Lung (tissue), 11 donors: ENCODE measurements at regions not wholly inside any gene's neighbourhood (a gene's known extent, or its start where the extent isn't known, plus 50 kb on each side); places are given as distances from the start of the nearest gene placed in this dataset.
"Not testable (repeated sequence)": the region's sequence is repeated elsewhere in the genome, so short reads cannot be mapped to it uniquely, and the experiment has no call there.

Experiments used
- ATAC-seq: fragments of 200-7000 bp; cut with Tn5 transposase; one replicate; pipeline ENCODE4 v1.9.1; 2020; ENCODE audit warnings: moderate number of reproducible peaks; ENCODE audit not compliant: insufficient read depth, low FRiP score
- DNase-seq, 3 donors: peaks; one replicate each; pipeline ENCODE4 v3.0.0-alpha.2; 2013 to 2017
- H3K27ac ChIP-seq, 2 donors: one replicate each; pipeline ENCODE4 v1.5.1; 2013; ENCODE audit warnings: mild to moderate bottlenecking in 2 of 2, moderate library complexity in 2 of 2, control low read depth in 1 of 2, inconsistent platforms in 1 of 2, low read depth in 1 of 2, low read length in 1 of 2
- H3K27me3 ChIP-seq, 3 donors: one replicate each; pipeline ENCODE4 v1.5.1; 2013; ENCODE audit warnings: low read length in 2 of 3; ENCODE audit not compliant: control insufficient read depth in 3 of 3, insufficient read depth in 3 of 3
- H3K36me3 ChIP-seq, 4 donors: one replicate each; pipeline ENCODE4 v1.5.1; 2013; ENCODE audit warnings: low read length in 4 of 4, mild to moderate bottlenecking in 1 of 4, moderate library complexity in 1 of 4; ENCODE audit not compliant: control insufficient read depth in 4 of 4, insufficient read depth in 4 of 4
- H3K4me1 ChIP-seq, 5 donors: one replicate each; pipeline ENCODE4 v1.5.1; 2013; ENCODE audit warnings: low read length in 5 of 5, mild to moderate bottlenecking in 2 of 5, moderate library complexity in 1 of 5; ENCODE audit not compliant: control insufficient read depth in 5 of 5, insufficient read depth in 5 of 5
- H3K4me3 ChIP-seq: one replicate; pipeline ENCODE4 v1.5.1; 2013; ENCODE audit warnings: mild to moderate bottlenecking, control low read depth, moderate library complexity
- H3K9ac ChIP-seq, 2 donors: one replicate each; pipeline ENCODE4 v1.5.1; 2013; ENCODE audit warnings: low read length in 2 of 2, control low read depth in 1 of 2; ENCODE audit not compliant: insufficient read depth in 1 of 2
- H3K9me3 ChIP-seq, 4 donors: one replicate each; pipeline ENCODE4 v1.5.1; 2013; ENCODE audit warnings: low read length in 3 of 4, mild to moderate bottlenecking in 1 of 4, moderate library complexity in 1 of 4; ENCODE audit not compliant: control insufficient read depth in 4 of 4, insufficient read depth in 3 of 4
- WGBS, 2 donors: extraction: QIAGEN DNeasy Blood & Tissue Kit; methylation state at CpG; one replicate each; pipeline ENCODE4 v1.1.7; 2013; 5-methylcytosine and 5-hydroxymethylcytosine counted together
- TF ChIP-seq, protein P1 (sequence below): IDR thresholded peaks from 2 replicates; pipeline ENCODE4 v1.5.1; 2012; ENCODE audit warnings: mild to moderate bottlenecking; ENCODE audit errors: control extremely low read depth, extremely low read depth
- donor health status: control.
- donor health status: control.
- donor health status: Bipolar disorder and iron deficiency.
- donor health status: healthy.
- donor health status: DM: yes; HTN: yes; CAD: no.

DNA sequence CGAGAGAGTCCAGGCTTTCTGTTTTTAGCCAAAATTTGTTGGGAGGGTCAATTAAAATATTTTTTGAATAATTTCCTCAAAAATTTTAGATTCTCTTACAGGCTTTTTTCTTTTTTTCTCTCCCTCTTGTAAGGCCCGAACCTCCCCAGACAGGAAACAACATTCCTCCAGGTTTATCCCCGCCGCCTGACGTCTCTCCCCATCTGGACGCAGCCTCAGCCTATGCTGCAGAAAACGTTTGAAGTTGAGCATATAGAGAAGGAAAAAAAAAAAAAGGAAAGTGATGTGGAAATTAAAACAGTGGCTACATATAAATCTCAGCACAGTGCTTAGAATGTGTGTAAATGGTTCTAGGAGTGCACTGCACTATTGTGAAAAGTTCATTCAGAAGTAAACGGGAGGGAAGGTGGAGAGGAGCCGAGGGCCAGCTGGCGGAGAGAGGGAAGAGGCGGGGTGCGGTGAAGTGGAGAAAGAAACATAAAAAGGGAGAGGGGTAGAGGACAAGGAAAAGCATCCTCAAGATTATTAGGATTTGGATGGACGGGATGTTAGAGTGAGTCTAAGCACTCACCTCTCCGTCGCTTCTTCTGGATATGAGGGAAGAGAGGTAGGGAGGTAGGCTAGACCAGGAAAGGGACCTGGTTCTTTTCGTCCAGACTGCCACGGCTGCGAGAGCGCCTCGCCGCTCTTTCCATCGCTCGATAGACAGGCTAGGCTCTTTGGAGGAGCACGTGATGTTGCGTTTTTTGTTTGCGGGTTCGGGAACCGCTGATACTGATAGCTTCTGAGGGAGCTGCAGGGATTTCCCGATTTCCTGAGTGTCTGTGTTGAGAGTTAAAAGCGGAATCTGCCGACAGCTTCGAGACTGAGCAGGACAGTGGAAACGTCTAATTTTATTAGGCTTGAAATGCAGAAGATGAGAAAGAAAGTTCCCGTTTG, 98.7 kb downstream of the TRIM27 start:
- WGBS, 2 donors, result 5% methylated on average over 34 of the region's 34 CpGs
- ATAC-seq (no peak), DNase-seq (no peak)
- Histone ChIP-seq H3K9me3 (peaks cover 0 to 3% (median 0%) of the 10 kb centered on the region in 4 donors), H3K4me1 (no peaks in the 10 kb centered on the region), H3K36me3 (no peaks in the 10 kb centered on the region), H3K27me3 (peaks cover 0 to 82% (median 66%) of the 10 kb centered on the region in 3 donors), H3K9ac (no peak overlapping the region), H3K4me3 (no peak overlapping the region), H3K27ac (no peak overlapping the region)
- TF ChIP-seq, protein P1, sequence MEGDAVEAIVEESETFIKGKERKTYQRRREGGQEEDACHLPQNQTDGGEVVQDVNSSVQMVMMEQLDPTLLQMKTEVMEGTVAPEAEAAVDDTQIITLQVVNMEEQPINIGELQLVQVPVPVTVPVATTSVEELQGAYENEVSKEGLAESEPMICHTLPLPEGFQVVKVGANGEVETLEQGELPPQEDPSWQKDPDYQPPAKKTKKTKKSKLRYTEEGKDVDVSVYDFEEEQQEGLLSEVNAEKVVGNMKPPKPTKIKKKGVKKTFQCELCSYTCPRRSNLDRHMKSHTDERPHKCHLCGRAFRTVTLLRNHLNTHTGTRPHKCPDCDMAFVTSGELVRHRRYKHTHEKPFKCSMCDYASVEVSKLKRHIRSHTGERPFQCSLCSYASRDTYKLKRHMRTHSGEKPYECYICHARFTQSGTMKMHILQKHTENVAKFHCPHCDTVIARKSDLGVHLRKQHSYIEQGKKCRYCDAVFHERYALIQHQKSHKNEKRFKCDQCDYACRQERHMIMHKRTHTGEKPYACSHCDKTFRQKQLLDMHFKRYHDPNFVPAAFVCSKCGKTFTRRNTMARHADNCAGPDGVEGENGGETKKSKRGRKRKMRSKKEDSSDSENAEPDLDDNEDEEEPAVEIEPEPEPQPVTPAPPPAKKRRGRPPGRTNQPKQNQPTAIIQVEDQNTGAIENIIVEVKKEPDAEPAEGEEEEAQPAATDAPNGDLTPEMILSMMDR, result no peak

DNA sequence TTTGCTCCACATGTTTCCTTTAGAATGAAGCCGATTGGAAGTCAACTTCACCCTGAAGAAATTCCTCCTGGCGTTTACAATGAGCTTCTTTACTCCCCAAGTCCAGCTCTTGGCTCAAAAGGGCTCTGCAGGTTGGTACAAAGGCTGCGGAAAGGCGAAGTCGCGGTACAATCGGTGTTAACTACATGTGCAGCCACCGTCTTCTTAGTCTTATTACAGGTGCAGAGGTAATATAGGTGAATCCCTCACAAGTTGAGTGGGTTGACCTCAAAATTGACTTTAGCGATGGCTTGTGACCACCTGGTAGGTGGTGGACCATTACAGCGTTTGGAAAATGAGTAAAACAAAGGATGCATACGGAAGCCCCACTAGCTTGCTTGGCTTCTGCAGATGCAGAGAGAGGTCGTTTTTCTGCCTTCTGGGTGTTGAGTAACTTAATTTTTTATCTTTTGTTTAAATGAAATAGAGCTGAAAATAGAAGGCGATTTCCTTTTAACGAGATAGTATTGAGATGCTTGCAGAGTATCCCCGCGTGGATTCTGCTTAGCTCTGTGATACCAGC, 98.0 kb downstream of the TRIM27 start:
- H3K4me3 ChIP-seq, result no peak overlapping the region
- no peak overlapping the region for H3K9ac ChIP-seq
- TF ChIP-seq, protein P1, result no peak
- no peaks in the 10 kb centered on the region for H3K4me1 ChIP-seq
- ATAC-seq, result no peak
- DNase-seq, result no peak
- peaks cover 0 to 77% (median 62%) of the 10 kb centered on the region in 3 donors for H3K27me3 ChIP-seq
- peaks cover 0 to 3% (median 0%) of the 10 kb centered on the region in 4 donors for H3K9me3 ChIP-seq
- H3K27ac ChIP-seq, result no peak overlapping the region
- H3K36me3 ChIP-seq, result no peaks in the 10 kb centered on the region
- 13 to 15% methylated on average over 16 of the region's 16 CpGs for WGBS, 2 donors

GRCh38 chr6:28831683-28832082, 92.1 kb downstream of the TRIM27 start:
- not testable (repeated sequence) for H3K4me1 ChIP-seq, H3K36me3 ChIP-seq, H3K4me3 ChIP-seq, H3K9me3 ChIP-seq, H3K9ac ChIP-seq, H3K27ac ChIP-seq, ATAC-seq, DNase-seq
- 83 to 88% methylated on average over 6 of the region's 6 CpGs for WGBS, 2 donors
- peaks cover 0 to 54% (median 34%) of the 10 kb centered on the region in 3 donors for H3K27me3 ChIP-seq

GRCh38 chr6:28836703-28837102, 87.1 kb downstream of the TRIM27 start:
- not testable (repeated sequence) for H3K36me3 ChIP-seq, DNase-seq, H3K9ac ChIP-seq, H3K27ac ChIP-seq, H3K9me3 ChIP-seq, H3K4me3 ChIP-seq, H3K4me1 ChIP-seq, ATAC-seq
- peaks cover 0 to 41% (median 27%) of the 10 kb centered on the region in 3 donors for H3K27me3 ChIP-seq
- 31 to 37% methylated on average over 21 of the region's 21 CpGs for WGBS, 2 donors
